ENCODE measurements at regions not wholly inside any gene's neighbourhood (a gene's known extent, or its start where the extent isn't known, plus 50 kb on each side); places are given as distances from the start of the nearest gene placed in this dataset.

- no peak overlapping the region for H2AFZ ChIP-seq (ENCODE audit: insufficient read depth, low read depth, low read length, poor library complexity, severe bottlenecking)
- no peak overlapping the region for H3K27ac ChIP-seq (ENCODE audit: low read depth in 1 of 2, low read length in 2 of 2)
- intact Hi-C loops (cut with micrococcal nuclease): no loop called here
- no peaks in the 10 kb centered on the region for H3K79me2 ChIP-seq (ENCODE audit: insufficient read depth, low read length)
- peaks cover 0 to 6% (median 0%) of the 10 kb centered on the region in 7 donors for H3K9me3 Mint-ChIP-seq
- peaks cover 1 to 2% of the 10 kb centered on the region in 2 donors for H3K4me1 ChIP-seq (ENCODE audit: control insufficient read depth in 1 of 2, insufficient read depth in 2 of 2, low read length in 2 of 2)
- H3K36me3 ChIP-seq (replicated peaks in 1 of 2; ENCODE audit: control insufficient read depth in 1 of 2, insufficient read depth in 2 of 2, low read length in 2 of 2): no peaks in the 10 kb centered on the region
- H3K9ac ChIP-seq (ENCODE audit: insufficient read depth, low read length, poor library complexity, severe bottlenecking): no peak overlapping the region
- 91% methylated on average over 4 of the region's 5 CpGs for WGBS (ENCODE audit: insufficient coverage)
- H3K4me3 Mint-ChIP-seq: no peak overlapping the region
- no peak overlapping the region for H3K4me3 ChIP-seq (replicated peaks in 1 of 3; ENCODE audit: low read depth in 2 of 3, low read length in 3 of 3)
- H4K20me1 ChIP-seq (ENCODE audit: insufficient read depth, low read length): no peaks in the 10 kb centered on the region
- peaks cover 7 to 24% (median 16%) of the 10 kb centered on the region in 3 donors for H3K27me3 Mint-ChIP-seq (ENCODE audit: low read depth in 3 of 3)
- no peaks in the 10 kb centered on the region for H3K9me3 ChIP-seq (replicated peaks in 1 of 2; ENCODE audit: control insufficient read depth in 1 of 2, insufficient read depth in 1 of 2, low read length in 2 of 2)
- no peak overlapping the region for H3K4me2 ChIP-seq (replicated peaks; ENCODE audit: extremely low read depth, low read length, poor library complexity, severe bottlenecking)
- DNase-seq: no peak
- H3K36me3 Mint-ChIP-seq: no peaks in the 10 kb centered on the region
- H3K27ac Mint-ChIP-seq: no peak overlapping the region
- H3K27me3 ChIP-seq (ENCODE audit: control insufficient read depth in 2 of 2, insufficient read depth in 2 of 2, low read length in 2 of 2): peaks cover 0 to 3% of the 10 kb centered on the region in 2 donors
- peaks cover under 1% of the 10 kb centered on the region for H3K4me1 Mint-ChIP-seq
- TF ChIP-seq CTCF (IDR thresholded peaks at IDR 0.05): no peak
These were observed 56.8 kb upstream of the GTF3A start for GRCh38 chr13:27367570-27367969.

- no peak for DNase-seq
- Mint-ChIP-seq H3K36me3 (no peaks in the 10 kb centered on the region), H3K9me3 (peaks cover 0 to 3% (median 0%) of the 10 kb centered on the region in 7 donors), H3K4me1 (peaks cover 5% of the 10 kb centered on the region), H3K27ac (no peak overlapping the region), H3K4me3 (no peak overlapping the region), H3K27me3 (ENCODE audit: low read depth in 3 of 3) (peaks cover 0 to 31% (median 14%) of the 10 kb centered on the region in 3 donors)
- intact Hi-C loops (cut with micrococcal nuclease): loop anchor here in 1 of 2 donors (5.0 to 10.0 kb wide), 2 partner anchors 164 to 617 kb away; partner anchors contain the start of gene URAD
- no peak for TF ChIP-seq CTCF (IDR thresholded peaks at IDR 0.05)
- no peak overlapping the region for H3K27ac ChIP-seq (ENCODE audit: low read depth in 1 of 2, low read length in 2 of 2)
- H3K4me3 ChIP-seq (replicated peaks in 1 of 3; ENCODE audit: low read depth in 2 of 3, low read length in 3 of 3): no peak overlapping the region
- peaks cover 0 to 5% of the 10 kb centered on the region in 2 donors for H3K27me3 ChIP-seq (ENCODE audit: control insufficient read depth in 2 of 2, insufficient read depth in 2 of 2, low read length in 2 of 2)
- H3K9me3 ChIP-seq (replicated peaks in 1 of 2; ENCODE audit: control insufficient read depth in 1 of 2, insufficient read depth in 1 of 2, low read length in 2 of 2): no peaks in the 10 kb centered on the region
- H2AFZ ChIP-seq (ENCODE audit: insufficient read depth, low read depth, low read length, poor library complexity, severe bottlenecking): no peak overlapping the region
- H3K9ac ChIP-seq (ENCODE audit: insufficient read depth, low read length, poor library complexity, severe bottlenecking): no peak overlapping the region
- no peaks in the 10 kb centered on the region for H4K20me1 ChIP-seq (ENCODE audit: insufficient read depth, low read length)
- no peak overlapping the region for H3K4me2 ChIP-seq (replicated peaks; ENCODE audit: extremely low read depth, low read length, poor library complexity, severe bottlenecking)
- 98% methylated on average over 9 of the region's 12 CpGs for WGBS (ENCODE audit: insufficient coverage)
- H3K4me1 ChIP-seq (ENCODE audit: control insufficient read depth in 1 of 2, insufficient read depth in 2 of 2, low read length in 2 of 2): no peaks in the 10 kb centered on the region
- H3K79me2 ChIP-seq (ENCODE audit: insufficient read depth, low read length): no peaks in the 10 kb centered on the region
- H3K36me3 ChIP-seq (replicated peaks in 1 of 2; ENCODE audit: control insufficient read depth in 1 of 2, insufficient read depth in 2 of 2, low read length in 2 of 2): no peaks in the 10 kb centered on the region
These were observed 54.0 kb upstream of the GTF3A start for GRCh38 chr13:27370305-27370872.

All from CD14-positive monocyte (primary cell).